Stomach (tissue), 4 donors: ENCODE measurements at regions not wholly inside any gene's neighbourhood (a gene's known extent, or its start where the extent isn't known, plus 50 kb on each side); places are given as distances from the start of the nearest gene placed in this dataset.

Source experiments
- CTCF ChIP-seq, 7 experiments: fragments of 450-650 bp in 4 of 7; fragments of 200-600 bp in 3 of 7; sonication (generic) in 3 of 7; IDR thresholded peaks; one replicate each; pipeline ENCODE4 v1.5.1; 2016 to 2019; ENCODE audit warnings: antibody characterized with exemption in 7 of 7, control low read depth in 2 of 7, mild to moderate bottlenecking in 1 of 7
- EP300 ChIP-seq: sonication (generic); formaldehyde crosslinking; IDR thresholded peaks from one replicate; pipeline ENCODE4 v1.6.1; 2017; ENCODE audit warnings: antibody characterized with exemption
- POLR2A ChIP-seq, 4 donors: fragments of 450-650 bp; IDR thresholded peaks; one replicate each; pipeline ENCODE4 v1.6.1; 2016; ENCODE audit warnings: antibody characterized with exemption in 4 of 4, control low read depth in 2 of 4, mild to moderate bottlenecking in 1 of 4, moderate library complexity in 1 of 4
- POLR2AphosphoS5 ChIP-seq, 3 donors: sonication (generic); formaldehyde crosslinking; IDR thresholded peaks; one replicate each; pipeline ENCODE4 v1.6.1; 2016; ENCODE audit warnings: antibody characterized with exemption in 3 of 3

- TF ChIP-seq CTCF (IDR thresholded peaks at IDR 0.05), result no peak
- TF ChIP-seq POLR2A (IDR thresholded peaks at IDR 0.05), result no peak
- TF ChIP-seq EP300, result no peak
- peak in 1 of 3 donors; percentile 14 for TF ChIP-seq POLR2AphosphoS5 (IDR thresholded peaks at IDR 0.05)
Observed at GRCh38 chr14:35197015-35197414, 74.7 kb downstream of the PRORP start.
